CD8-positive, alpha-beta memory T cell (primary cell): ENCODE measurements at regions not wholly inside any gene's neighbourhood (a gene's known extent, or its start where the extent isn't known, plus 50 kb on each side); places are given as distances from the start of the nearest gene placed in this dataset.
"Not testable (repeated sequence)": the region's sequence is repeated elsewhere in the genome, so short reads cannot be mapped to it uniquely, and the experiment has no call there.

ENCODE experiments used
- CTCF ChIA-PET: fragments of 350-600 bp; sonication (Branson Sonifier 250); formaldehyde crosslinking; loops from one replicate; lab custom pipeline; 2021; ENCODE audit warnings: antibody characterized with exemption; lab: Charles Lee
- POLR2A ChIA-PET: fragments of 350-600 bp; sonication (Branson Sonifier 250); formaldehyde crosslinking; loops from one replicate; lab custom pipeline; 2021; ENCODE audit warnings: antibody characterized with exemption; lab: Charles Lee
- DNase-seq, 5 donors: peaks; one replicate each; pipeline versions ENCODE4 v3.0.0 to v3.0.0-alpha.2; 2020 to 2022; ENCODE audit warnings: mixed read lengths in 1 of 5
- H3K27ac ChIP-seq: one replicate; pipeline ENCODE4 v1.7.0; 2013; ENCODE audit warnings: low read depth, mild to moderate bottlenecking, low read length, moderate library complexity
- H3K27me3 ChIP-seq: 2 replicates; pipeline ENCODE4 v1.7.0; 2013; ENCODE audit warnings: low read length, mild to moderate bottlenecking; ENCODE audit not compliant: insufficient read depth, poor library complexity, severe bottlenecking
- H3K36me3 ChIP-seq: 2 replicates; pipeline ENCODE4 v1.7.0; 2013; ENCODE audit warnings: mild to moderate bottlenecking, low read length, moderate library complexity; ENCODE audit not compliant: insufficient read depth
- H3K4me1 ChIP-seq: 2 replicates; pipeline ENCODE4 v1.7.0; 2013; ENCODE audit warnings: mild to moderate bottlenecking, low read length, moderate library complexity; ENCODE audit not compliant: insufficient read depth
- H3K4me3 ChIP-seq: 2 replicates; pipeline ENCODE4 v1.7.0; 2013; ENCODE audit warnings: mild to moderate bottlenecking, low read length
- H3K9me3 ChIP-seq: 2 replicates; pipeline ENCODE4 v1.7.0; 2013; ENCODE audit warnings: mild to moderate bottlenecking, low read length
- H3K27ac Mint-ChIP-seq, 8 donors: one replicate each; pipeline ENCODE4 v1.8.0; 2020 to 2021; ENCODE audit warnings: mixed read lengths in 8 of 8, mild to moderate bottlenecking in 6 of 8, inconsistent platforms in 3 of 8, moderate library complexity in 3 of 8
- H3K27me3 Mint-ChIP-seq, 2 donors: one replicate each; pipeline ENCODE4 v1.8.0; 2020 to 2021; ENCODE audit warnings: mixed read lengths in 2 of 2, mild to moderate bottlenecking in 1 of 2, moderate library complexity in 1 of 2
- H3K36me3 Mint-ChIP-seq, 3 donors: one replicate each; pipeline ENCODE4 v1.8.0; 2020 to 2021; ENCODE audit warnings: mixed read lengths in 3 of 3, inconsistent platforms in 1 of 3, mild to moderate bottlenecking in 1 of 3
- H3K4me1 Mint-ChIP-seq, 3 donors: one replicate each; pipeline ENCODE4 v1.8.0; 2020 to 2021; ENCODE audit warnings: mixed read lengths in 3 of 3, inconsistent platforms in 1 of 3, mild to moderate bottlenecking in 1 of 3
- H3K4me3 Mint-ChIP-seq, 7 donors: one replicate each; pipeline ENCODE4 v1.8.0; 2020 to 2021; ENCODE audit warnings: mixed read lengths in 7 of 7, mild to moderate bottlenecking in 6 of 7, moderate library complexity in 4 of 7, inconsistent platforms in 2 of 7
- H3K9me3 Mint-ChIP-seq, 5 donors: one replicate each; pipeline ENCODE4 v1.8.0; 2020 to 2022; ENCODE audit warnings: mixed read lengths in 5 of 5, mild to moderate bottlenecking in 3 of 5, moderate library complexity in 2 of 5, inconsistent platforms in 1 of 5

GRCh38 chr15:34647569-34648293 is 64.3 kb upstream of the GOLGA8B start:
- CTCF ChIA-PET = no interaction called here
- Histone ChIP-seq H3K36me3 (no peaks in the 10 kb centered on the region), H3K4me3 (no peak overlapping the region), H3K27ac (peak overlapping the region; percentile 34), H3K9me3 (no peaks in the 10 kb centered on the region), H3K4me1 (no peaks in the 10 kb centered on the region), H3K27me3 (no peaks in the 10 kb centered on the region)
- H3K9me3 Mint-ChIP-seq = peaks cover 0 to 3% (median 0%) of the 10 kb centered on the region in 5 donors
- peaks cover 2 to 4% (median 3%) of the 10 kb centered on the region in 3 donors for H3K4me1 Mint-ChIP-seq
- H3K36me3 Mint-ChIP-seq = no peaks in the 10 kb centered on the region
- POLR2A ChIA-PET = no interaction called here
- no peak overlapping the region for H3K4me3 Mint-ChIP-seq
- DNase-seq = no peak
- peaks cover 6 to 41% of the 10 kb centered on the region in 2 donors for H3K27me3 Mint-ChIP-seq
- no peak overlapping the region for H3K27ac Mint-ChIP-seq

GRCh38 chr15:34646918-34647317 is 63.5 kb upstream of the GOLGA8B start:
- Mint-ChIP-seq H3K36me3 (no peaks in the 10 kb centered on the region), H3K9me3 (peaks cover 0 to 3% (median 0%) of the 10 kb centered on the region in 5 donors), H3K4me1 (no peaks in the 10 kb centered on the region), H3K27ac (no peak overlapping the region), H3K4me3 (no peak overlapping the region), H3K27me3 (peaks cover 6 to 44% of the 10 kb centered on the region in 2 donors)
- Histone ChIP-seq H3K4me3 (no peak overlapping the region), H3K9me3 (no peaks in the 10 kb centered on the region), H3K4me1 (no peaks in the 10 kb centered on the region), H3K27me3 (no peaks in the 10 kb centered on the region), H3K27ac (peak overlapping the region; percentile 34), H3K36me3 (no peaks in the 10 kb centered on the region)
- DNase-seq = no peak
- ChIA-PET POLR2A (no interaction called here), CTCF (no interaction called here)

GRCh38 chr15:34644851-34645250 is 61.4 kb upstream of the GOLGA8B start:
- peaks cover 11 to 50% of the 10 kb centered on the region in 2 donors for H3K27me3 Mint-ChIP-seq
- no peak overlapping the region for H3K4me3 Mint-ChIP-seq
- H3K27ac Mint-ChIP-seq = no peak overlapping the region
- ChIA-PET CTCF (no interaction called here), POLR2A (no interaction called here)
- no peaks in the 10 kb centered on the region for H3K4me1 ChIP-seq
- H3K4me1 Mint-ChIP-seq = no peaks in the 10 kb centered on the region
- no peaks in the 10 kb centered on the region for H3K9me3 ChIP-seq
- DNase-seq = no peak
- peaks cover 0 to 3% (median 0%) of the 10 kb centered on the region in 3 donors for H3K36me3 Mint-ChIP-seq
- H3K9me3 Mint-ChIP-seq = peaks cover 0 to 3% (median 0%) of the 10 kb centered on the region in 5 donors
- no peak overlapping the region for H3K27ac ChIP-seq
- no peaks in the 10 kb centered on the region for H3K36me3 ChIP-seq
- no peak overlapping the region for H3K4me3 ChIP-seq
- H3K27me3 ChIP-seq = no peaks in the 10 kb centered on the region

GRCh38 chr15:34644061-34644460 is 60.6 kb upstream of the GOLGA8B start:
- H3K27ac ChIP-seq = no peak overlapping the region
- Mint-ChIP-seq H3K4me1 (no peaks in the 10 kb centered on the region), H3K9me3 (peaks cover 0 to 3% (median 0%) of the 10 kb centered on the region in 5 donors), H3K27ac (no peak overlapping the region), H3K36me3 (peaks cover 0 to 3% (median 0%) of the 10 kb centered on the region in 3 donors), H3K27me3 (peaks cover 11 to 53% of the 10 kb centered on the region in 2 donors), H3K4me3 (no peak overlapping the region)
- no peaks in the 10 kb centered on the region for H3K9me3 ChIP-seq
- ChIA-PET POLR2A (no interaction called here), CTCF (no interaction called here)
- no peaks in the 10 kb centered on the region for H3K4me1 ChIP-seq
- H3K27me3 ChIP-seq = no peaks in the 10 kb centered on the region
- H3K36me3 ChIP-seq = no peaks in the 10 kb centered on the region
- H3K4me3 ChIP-seq = no peak overlapping the region
- DNase-seq = no peak

GRCh38 chr15:34642247-34642646 is 58.8 kb upstream of the GOLGA8B start:
- Mint-ChIP-seq H3K4me3 (no peak overlapping the region), H3K4me1 (no peaks in the 10 kb centered on the region), H3K27me3 (peaks cover 11 to 52% of the 10 kb centered on the region in 2 donors), H3K9me3 (peaks cover 0 to 3% (median 0%) of the 10 kb centered on the region in 5 donors), H3K27ac (no peak overlapping the region), H3K36me3 (peaks cover 0 to 3% (median 0%) of the 10 kb centered on the region in 3 donors)
- H3K4me1 ChIP-seq = no peaks in the 10 kb centered on the region
- H3K9me3 ChIP-seq = no peaks in the 10 kb centered on the region
- H3K36me3 ChIP-seq = no peaks in the 10 kb centered on the region
- H3K4me3 ChIP-seq = no peak overlapping the region
- no peak overlapping the region for H3K27ac ChIP-seq
- DNase-seq = no peak
- ChIA-PET POLR2A (no interaction called here), CTCF (no interaction called here)
- no peaks in the 10 kb centered on the region for H3K27me3 ChIP-seq

- DNase-seq = no peak
- ChIA-PET POLR2A (no interaction called here), CTCF (no interaction called here)
- Histone ChIP-seq H3K4me1 (no peaks in the 10 kb centered on the region), H3K9me3 (no peaks in the 10 kb centered on the region), H3K27me3 (no peaks in the 10 kb centered on the region), H3K36me3 (no peaks in the 10 kb centered on the region), H3K4me3 (no peak overlapping the region), H3K27ac (no peak overlapping the region)
- H3K4me3 Mint-ChIP-seq = no peak overlapping the region
- no peaks in the 10 kb centered on the region for H3K4me1 Mint-ChIP-seq
- peaks cover 11 to 38% of the 10 kb centered on the region in 2 donors for H3K27me3 Mint-ChIP-seq
- H3K36me3 Mint-ChIP-seq = peaks cover 0 to 3% (median 0%) of the 10 kb centered on the region in 3 donors
- no peak overlapping the region for H3K27ac Mint-ChIP-seq
- H3K9me3 Mint-ChIP-seq = peaks cover 0 to 3% (median 0%) of the 10 kb centered on the region in 5 donors
These were observed 57.2 kb upstream of the GOLGA8B start for GRCh38 chr15:34640661-34641060.

- Mint-ChIP-seq H3K9me3 (peaks cover 0 to 4% (median 2%) of the 10 kb centered on the region in 5 donors), H3K36me3 (peaks cover 0 to 3% (median 0%) of the 10 kb centered on the region in 3 donors), H3K4me1 (no peaks in the 10 kb centered on the region), H3K4me3 (no peak overlapping the region), H3K27ac (no peak overlapping the region), H3K27me3 (peaks cover 5 to 14% of the 10 kb centered on the region in 2 donors)
- Histone ChIP-seq H3K27me3 (no peaks in the 10 kb centered on the region), H3K9me3 (no peaks in the 10 kb centered on the region), H3K4me3 (no peak overlapping the region), H3K4me1 (no peaks in the 10 kb centered on the region), H3K36me3 (no peaks in the 10 kb centered on the region), H3K27ac (no peak overlapping the region)
- ChIA-PET POLR2A (no interaction called here), CTCF (no interaction called here)
- DNase-seq = no peak
These were observed 53.9 kb upstream of the GOLGA8B start for GRCh38 chr15:34637305-34637704.

- POLR2A ChIA-PET, H3K36me3 ChIP-seq, H3K36me3 Mint-ChIP-seq, DNase-seq, H3K27me3 ChIP-seq, H3K27ac Mint-ChIP-seq, CTCF ChIA-PET, H3K4me1 Mint-ChIP-seq, H3K9me3 Mint-ChIP-seq, H3K27ac ChIP-seq, H3K4me3 Mint-ChIP-seq, H3K4me1 ChIP-seq, H3K4me3 ChIP-seq, H3K9me3 ChIP-seq: not testable (repeated sequence)
- H3K27me3 Mint-ChIP-seq = peaks cover 0 to 10% of the 10 kb centered on the region in 2 donors
These were observed 50.2 kb upstream of the GOLGA8B start for GRCh38 chr15:34633602-34634001.
